ENCODE measurements at regions not wholly inside any gene's neighbourhood (a gene's known extent, or its start where the extent isn't known, plus 50 kb on each side); places are given as distances from the start of the nearest gene placed in this dataset.

DNA sequence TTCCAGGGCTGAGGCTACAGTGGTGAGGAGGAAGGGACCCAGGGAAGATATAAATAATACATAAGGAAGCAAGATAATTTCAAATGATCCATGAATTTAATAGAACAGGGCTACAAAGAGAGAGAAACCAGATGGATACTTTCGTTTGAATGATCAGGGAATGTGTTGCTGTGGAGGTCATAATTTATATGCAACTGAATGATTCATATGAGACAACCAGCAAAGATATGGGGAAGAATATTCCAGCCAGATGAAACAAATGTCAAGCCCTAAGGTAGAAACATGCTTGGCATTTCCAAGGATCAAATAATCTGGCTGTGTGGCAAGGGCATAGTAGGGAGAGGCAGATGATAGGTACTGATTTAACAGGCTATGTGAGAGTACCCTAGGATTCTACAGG lies 84.8 kb upstream of the ZC3H11B start:
- TF ChIP-seq, protein P1, sequence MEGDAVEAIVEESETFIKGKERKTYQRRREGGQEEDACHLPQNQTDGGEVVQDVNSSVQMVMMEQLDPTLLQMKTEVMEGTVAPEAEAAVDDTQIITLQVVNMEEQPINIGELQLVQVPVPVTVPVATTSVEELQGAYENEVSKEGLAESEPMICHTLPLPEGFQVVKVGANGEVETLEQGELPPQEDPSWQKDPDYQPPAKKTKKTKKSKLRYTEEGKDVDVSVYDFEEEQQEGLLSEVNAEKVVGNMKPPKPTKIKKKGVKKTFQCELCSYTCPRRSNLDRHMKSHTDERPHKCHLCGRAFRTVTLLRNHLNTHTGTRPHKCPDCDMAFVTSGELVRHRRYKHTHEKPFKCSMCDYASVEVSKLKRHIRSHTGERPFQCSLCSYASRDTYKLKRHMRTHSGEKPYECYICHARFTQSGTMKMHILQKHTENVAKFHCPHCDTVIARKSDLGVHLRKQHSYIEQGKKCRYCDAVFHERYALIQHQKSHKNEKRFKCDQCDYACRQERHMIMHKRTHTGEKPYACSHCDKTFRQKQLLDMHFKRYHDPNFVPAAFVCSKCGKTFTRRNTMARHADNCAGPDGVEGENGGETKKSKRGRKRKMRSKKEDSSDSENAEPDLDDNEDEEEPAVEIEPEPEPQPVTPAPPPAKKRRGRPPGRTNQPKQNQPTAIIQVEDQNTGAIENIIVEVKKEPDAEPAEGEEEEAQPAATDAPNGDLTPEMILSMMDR (conservative IDR thresholded peaks at IDR 0.05; ENCODE audit: low read depth, low read length) = no peak
- TF ChIP-seq EZH2phosphoT487 (IDR thresholded peaks at IDR 0.05; ENCODE audit: borderline replicate concordance, low read length) = no peak
- H4K20me1 ChIP-seq (ENCODE audit: low read length) = no peaks in the 10 kb centered on the region
- ChIA-PET POLR2A (ENCODE audit: unreplicated experiment) (no interaction called here), CTCF (no interaction called here)
- H2AFZ ChIP-seq (ENCODE audit: low read length) = no peak overlapping the region
- peaks cover 29% of the 10 kb centered on the region for H3K4me1 ChIP-seq (ENCODE audit: insufficient read depth, low read length)
- no peak overlapping the region for H3K27ac ChIP-seq (ENCODE audit: low read length)
- DNase-seq = no peak
- H3K27me3 ChIP-seq (ENCODE audit: low read length) = no peaks in the 10 kb centered on the region
- no peak overlapping the region for H3K4me3 ChIP-seq (ENCODE audit: low read length)
- peaks cover 7% of the 10 kb centered on the region for H3F3A ChIP-seq (ENCODE audit: low read length, unreplicated experiment)
- H3K9me2 ChIP-seq (replicated peaks; ENCODE audit: low read length) = no peaks in the 10 kb centered on the region
- no peak overlapping the region for H3K4me2 ChIP-seq (ENCODE audit: low read length)
- no peaks in the 10 kb centered on the region for H3K36me3 ChIP-seq (ENCODE audit: low read depth, low read length)
- no peaks in the 10 kb centered on the region for H3K9me3 ChIP-seq (ENCODE audit: low read length)
- no TSS peak for BruUV-seq (replicated peaks)
- H3K79me2 ChIP-seq (ENCODE audit: low read length) = no peaks in the 10 kb centered on the region
- intact Hi-C loops (cut with micrococcal nuclease) = no loop called here
- H3K9ac ChIP-seq (ENCODE audit: low read length) = no peak overlapping the region
- ATAC-seq = no peak

DNA sequence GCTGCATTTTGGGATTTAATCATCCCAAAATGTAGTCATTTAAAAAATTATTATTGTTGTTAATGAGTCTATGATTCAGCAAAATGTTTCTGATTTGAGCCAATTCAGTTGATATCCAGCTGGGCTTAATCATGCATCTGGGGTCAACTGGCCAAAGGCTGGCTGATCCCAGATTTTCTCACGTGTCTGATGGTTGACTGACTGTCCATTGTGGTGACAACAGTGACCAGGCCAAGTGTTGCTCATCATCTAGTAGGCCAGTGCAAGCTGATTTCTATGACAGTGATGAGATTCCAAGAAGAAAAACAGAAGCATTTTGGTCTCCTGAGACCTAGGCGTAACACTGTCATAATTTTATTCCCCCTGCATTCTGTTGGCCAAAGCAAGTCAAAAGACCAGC lies 80.1 kb upstream of the ZC3H11B start:
- Histone ChIP-seq H3F3A (ENCODE audit: low read length, unreplicated experiment) (no peaks in the 10 kb centered on the region), H3K9me3 (ENCODE audit: low read length) (no peaks in the 10 kb centered on the region), H2AFZ (ENCODE audit: low read length) (no peak overlapping the region), H3K79me2 (ENCODE audit: low read length) (no peaks in the 10 kb centered on the region), H3K4me2 (ENCODE audit: low read length) (no peak overlapping the region), H3K27ac (ENCODE audit: low read length) (no peak overlapping the region), H3K4me3 (ENCODE audit: low read length) (no peak overlapping the region), H4K20me1 (ENCODE audit: low read length) (no peaks in the 10 kb centered on the region), H3K27me3 (ENCODE audit: low read length) (no peaks in the 10 kb centered on the region), H3K4me1 (ENCODE audit: insufficient read depth, low read length) (no peaks in the 10 kb centered on the region), H3K9ac (ENCODE audit: low read length) (no peak overlapping the region), H3K36me3 (ENCODE audit: low read depth, low read length) (no peaks in the 10 kb centered on the region), H3K9me2 (replicated peaks; ENCODE audit: low read length) (no peaks in the 10 kb centered on the region)
- TF ChIP-seq EZH2phosphoT487 (IDR thresholded peaks at IDR 0.05; ENCODE audit: borderline replicate concordance, low read length) (no peak), EZH2 (IDR thresholded peaks at IDR 0.05; ENCODE audit: low read length, unreplicated experiment) (no peak)
- TF ChIP-seq, protein P1 (conservative IDR thresholded peaks at IDR 0.05; ENCODE audit: low read depth, low read length) = no peak
- ATAC-seq (no peak), DNase-seq (no peak)
- intact Hi-C loops (cut with micrococcal nuclease) = no loop called here
- POLR2A ChIA-PET (ENCODE audit: unreplicated experiment) = no interaction called here
- CTCF ChIA-PET = no interaction called here
- BruUV-seq (replicated peaks) = no TSS peak

- no peaks in the 10 kb centered on the region for H4K20me1 ChIP-seq (ENCODE audit: low read length)
- CTCF ChIA-PET = no interaction called here
- intact Hi-C loops (cut with micrococcal nuclease) = no loop called here
- no peak overlapping the region for H3K27ac ChIP-seq (ENCODE audit: low read length)
- H3F3A ChIP-seq (ENCODE audit: low read length, unreplicated experiment) = no peaks in the 10 kb centered on the region
- H3K9ac ChIP-seq (ENCODE audit: low read length) = no peak overlapping the region
- no peaks in the 10 kb centered on the region for H3K9me3 ChIP-seq (ENCODE audit: low read length)
- TF ChIP-seq EZH2phosphoT487 (IDR thresholded peaks at IDR 0.05; ENCODE audit: borderline replicate concordance, low read length) (no peak), EZH2 (IDR thresholded peaks at IDR 0.05; ENCODE audit: low read length, unreplicated experiment) (no peak)
- TF ChIP-seq, protein P1 (conservative IDR thresholded peaks at IDR 0.05; ENCODE audit: low read depth, low read length) = no peak
- H3K4me3 ChIP-seq (ENCODE audit: low read length) = no peak overlapping the region
- no peak for DNase-seq
- no peaks in the 10 kb centered on the region for H3K36me3 ChIP-seq (ENCODE audit: low read depth, low read length)
- POLR2A ChIA-PET (ENCODE audit: unreplicated experiment) = no interaction called here
- H2AFZ ChIP-seq (ENCODE audit: low read length) = no peak overlapping the region
- H3K9me2 ChIP-seq (replicated peaks; ENCODE audit: low read length) = no peaks in the 10 kb centered on the region
- BruUV-seq (replicated peaks) = no TSS peak
- ATAC-seq = no peak
- H3K79me2 ChIP-seq (ENCODE audit: low read length) = no peaks in the 10 kb centered on the region
- no peaks in the 10 kb centered on the region for H3K4me1 ChIP-seq (ENCODE audit: insufficient read depth, low read length)
- no peaks in the 10 kb centered on the region for H3K27me3 ChIP-seq (ENCODE audit: low read length)
- H3K4me2 ChIP-seq (ENCODE audit: low read length) = no peak overlapping the region
These were observed 76.9 kb upstream of the ZC3H11B start for GRCh38 chr1:219689774-219690173.

All from PC-3 (cell line).